NCI-H1417 (cell line): ENCODE measurements at regions not wholly inside any gene's neighbourhood (a gene's known extent, or its start where the extent isn't known, plus 50 kb on each side); places are given as distances from the start of the nearest gene placed in this dataset.
A peak's percentile ranks its signal among the peaks of the same experiment; 100 is the strongest.

Experiments
- DNase-seq, 3 experiments: peaks; one replicate each; lab custom pipeline; 2025; lab: John Stamatoyannopoulos, UW

- DNase-seq: no peak
Measured at GRCh38 chr3:176969066-176969465, 228.2 kb downstream of the TBL1XR1 start.

DNA sequence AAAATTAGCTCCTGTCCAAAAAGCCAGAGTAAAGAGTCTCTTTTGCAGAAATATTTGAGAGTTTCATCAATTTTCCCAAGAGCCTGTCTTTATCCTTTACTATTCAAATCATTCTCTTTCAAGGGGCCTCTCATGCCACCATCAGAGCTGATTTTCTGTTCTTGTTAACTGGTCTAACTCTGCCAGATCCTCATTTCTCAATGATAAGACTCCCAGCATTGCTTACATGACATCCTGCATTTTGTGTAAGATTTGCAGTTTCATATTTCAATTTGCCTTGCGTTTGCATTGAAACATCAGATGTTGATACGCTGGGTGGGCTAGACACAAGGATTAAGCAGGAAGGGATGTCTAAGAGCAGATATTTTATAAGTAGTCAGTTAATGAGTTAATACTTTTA is 228.7 kb downstream of the TBL1XR1 start:
- no peak for DNase-seq

GRCh38 chr3:176967522-176967921 is 229.8 kb downstream of the TBL1XR1 start:
- no peak for DNase-seq

DNA sequence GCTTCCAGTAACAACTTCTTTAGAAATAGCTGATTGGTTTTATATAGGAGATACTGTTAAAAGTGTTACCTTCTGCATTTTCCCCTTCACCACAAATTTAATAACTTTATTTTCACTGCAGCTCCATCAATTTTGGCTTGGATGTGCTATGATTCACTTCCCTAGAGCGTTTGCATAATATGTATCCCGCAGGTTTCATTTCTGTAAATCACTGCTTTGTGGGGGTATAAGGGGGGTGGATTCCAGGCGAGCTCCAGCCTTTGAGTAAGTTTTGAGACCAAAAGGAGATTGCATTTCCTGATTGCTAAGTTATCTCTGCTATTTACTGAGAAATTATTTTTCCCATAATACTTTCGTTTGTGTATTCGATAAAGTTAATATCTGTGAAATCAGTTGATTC is 232.6 kb downstream of the TBL1XR1 start:
- DNase-seq: no peak

DNA sequence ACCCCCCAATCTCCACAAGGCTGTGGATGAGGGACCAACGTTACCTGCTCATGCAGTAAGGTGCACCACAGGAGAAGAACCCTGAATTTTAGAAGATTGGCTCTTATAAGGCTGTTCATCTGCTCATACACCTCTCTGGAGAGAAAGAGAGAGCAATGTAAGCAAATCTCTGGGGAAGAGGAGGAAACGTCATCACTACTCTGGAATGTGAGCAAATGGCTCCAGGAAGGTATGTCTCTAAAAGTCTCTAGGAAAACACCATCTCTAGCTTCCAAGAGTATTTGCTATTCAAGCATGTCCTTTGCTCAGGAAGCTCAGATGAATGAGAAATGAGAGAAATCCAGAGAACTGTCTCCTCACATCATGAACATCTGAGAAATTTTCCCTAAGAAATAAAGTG is 235.4 kb downstream of the TBL1XR1 start:
- DNase-seq: no peak

DNA sequence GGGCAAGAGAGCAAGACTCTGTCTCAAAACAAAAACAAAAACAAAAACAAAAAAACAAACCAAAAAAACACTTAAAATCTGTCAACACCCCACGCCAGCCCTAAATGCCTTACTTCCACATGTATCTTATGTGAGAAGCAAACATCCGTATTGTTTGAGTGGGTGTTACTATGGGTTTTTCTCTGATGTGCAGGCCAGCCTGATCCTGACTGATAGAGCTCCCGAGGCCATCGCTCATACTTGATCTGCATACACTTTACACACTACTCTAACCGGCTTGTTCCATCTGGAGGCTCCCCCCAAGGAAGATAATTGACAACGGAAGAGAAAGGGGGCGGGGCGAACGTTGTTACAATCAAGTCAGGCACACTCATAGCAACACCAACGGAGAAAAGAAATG is 237.4 kb downstream of the TBL1XR1 start:
- DNase-seq: no peak

- no peak for DNase-seq
Measured at GRCh38 chr3:176958560-176958959, 238.7 kb downstream of the TBL1XR1 start.

DNA sequence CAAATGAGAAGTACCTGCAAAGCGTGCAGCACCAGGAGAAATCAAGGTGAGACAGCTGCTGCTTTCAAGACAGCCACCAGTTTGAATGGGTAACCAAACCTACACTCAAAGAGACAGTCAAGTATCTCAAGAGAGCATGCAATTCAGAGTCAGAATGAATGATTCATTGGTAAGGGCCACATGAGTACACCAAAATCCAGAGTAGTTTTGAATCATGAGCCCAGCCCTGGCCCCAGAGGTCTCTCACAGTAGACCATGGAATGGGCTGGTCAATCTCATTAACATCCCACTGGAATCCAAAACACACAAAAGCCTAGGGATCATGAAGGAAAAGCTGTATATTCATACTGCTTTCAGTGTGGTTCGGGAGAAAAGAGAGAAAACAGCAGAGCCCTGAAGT is 242.8 kb downstream of the TBL1XR1 start:
- peak in 1 of 3 experiments; percentile 38 for DNase-seq

DNA sequence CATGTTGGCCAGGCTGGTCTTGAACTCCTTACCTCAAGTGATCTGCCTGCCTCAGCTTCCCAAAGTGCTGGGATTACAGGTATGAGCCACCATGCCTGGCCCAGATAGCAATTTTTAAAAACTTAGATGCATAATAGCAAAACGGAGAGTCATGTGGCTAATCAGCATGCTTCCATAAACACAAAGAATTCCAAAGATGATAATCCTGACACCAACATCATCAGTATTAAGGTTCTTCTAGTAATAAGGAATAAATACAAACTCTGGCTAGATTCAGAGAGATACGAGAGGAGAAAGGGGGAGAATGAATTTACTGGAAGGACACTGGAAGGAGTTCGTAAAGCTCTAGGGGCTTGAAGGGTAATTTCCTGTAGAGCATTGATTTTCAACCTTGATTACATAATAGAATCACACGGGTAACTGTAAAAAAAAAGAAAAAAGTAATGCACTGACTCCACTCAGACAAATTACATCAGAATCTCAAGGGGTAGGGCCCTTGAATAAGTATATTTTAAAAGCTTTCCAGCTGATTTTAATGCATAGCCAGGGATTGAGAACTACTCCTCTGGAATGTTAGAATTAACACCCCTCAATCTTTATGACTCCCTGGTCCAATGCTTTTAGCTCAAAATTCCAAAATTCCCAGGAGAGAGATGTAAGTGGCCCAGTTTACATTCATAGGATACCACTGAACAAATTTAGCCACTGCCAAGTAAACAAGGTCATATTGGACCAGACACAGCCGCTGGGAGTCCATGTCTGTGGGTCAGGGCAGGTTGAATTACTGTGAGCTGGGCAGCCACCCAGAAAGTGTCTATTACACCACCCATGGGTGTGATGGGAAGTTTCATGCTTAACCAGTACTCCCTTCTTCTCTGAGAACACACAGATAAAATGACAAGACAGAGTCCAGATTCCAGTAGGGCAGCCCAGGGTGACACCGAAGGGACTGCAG is 243.9 kb downstream of the TBL1XR1 start:
- peak in 1 of 3 experiments; percentile 4 for DNase-seq

DNA sequence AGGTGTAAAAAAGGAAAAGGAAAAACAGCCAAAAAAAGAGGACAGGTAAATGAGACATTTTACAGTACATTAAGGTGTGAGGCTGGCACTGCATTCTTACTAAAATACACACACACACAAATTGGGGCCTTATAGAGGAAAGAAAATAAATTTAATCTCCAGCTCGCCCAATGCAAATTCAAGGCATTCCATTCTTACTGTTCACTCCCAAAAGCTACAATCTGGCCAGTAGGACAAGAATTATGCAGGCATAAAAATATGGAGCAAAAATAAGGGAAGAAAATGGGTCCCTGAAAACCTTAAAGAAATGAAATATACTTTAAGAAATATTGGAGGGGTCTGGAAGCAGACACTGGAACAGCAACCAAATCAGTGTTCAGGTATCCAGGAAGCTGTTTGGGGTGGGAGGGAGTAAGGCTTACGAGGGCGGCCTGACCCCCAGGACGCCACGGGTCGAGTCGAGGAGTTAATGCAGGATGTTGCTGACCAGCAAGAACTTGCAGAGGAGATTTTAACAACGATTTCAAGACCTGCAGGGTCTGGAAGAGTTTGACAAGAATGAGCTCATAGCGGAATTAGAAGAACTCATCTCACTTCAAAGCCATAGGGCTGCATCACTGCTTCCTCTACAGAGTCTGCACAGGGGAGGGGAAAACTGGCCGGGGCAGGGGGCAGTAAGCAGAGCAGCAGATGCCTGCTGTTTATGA is 245.5 kb downstream of the TBL1XR1 start:
- no peak for DNase-seq

DNA sequence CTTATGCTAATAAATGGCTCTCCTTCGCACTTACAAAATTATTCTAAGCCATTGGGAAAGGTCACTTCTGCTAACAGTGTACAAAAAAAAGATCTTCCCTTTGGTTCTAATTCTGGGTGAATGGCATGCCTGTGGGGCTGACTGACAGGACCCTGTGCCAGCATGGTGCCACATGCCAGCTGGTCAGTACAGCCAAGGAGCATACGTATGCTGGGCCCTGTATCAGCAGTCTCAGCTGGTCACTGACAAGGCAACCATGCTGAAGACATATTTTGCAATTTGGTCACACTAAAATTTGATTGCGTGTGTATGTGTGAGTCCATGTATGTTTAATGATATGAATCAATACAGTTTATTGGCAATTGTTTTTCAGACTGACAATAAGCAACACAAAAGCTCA is 246.1 kb downstream of the TBL1XR1 start:
- no peak for DNase-seq

DNA sequence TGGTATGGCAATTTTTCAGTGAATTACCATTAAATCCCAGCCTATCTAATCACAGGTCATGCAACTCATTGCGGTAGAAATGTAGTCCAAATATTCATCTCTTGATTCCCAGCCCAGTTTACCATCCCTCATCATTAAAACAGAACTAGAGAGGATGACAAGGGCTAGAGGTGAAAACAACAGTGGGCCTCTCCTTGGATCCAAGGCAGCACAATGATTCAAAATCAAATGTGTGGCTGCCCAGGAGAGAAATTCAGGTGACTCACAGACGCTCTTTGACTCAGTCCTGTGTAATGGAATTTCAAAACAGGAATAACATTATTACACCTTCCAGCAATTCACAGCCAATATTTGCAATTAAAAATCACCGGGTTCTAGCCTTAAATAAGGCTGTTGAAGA is 246.5 kb downstream of the TBL1XR1 start:
- DNase-seq: no peak

GRCh38 chr3:176948151-176948550 is 249.1 kb downstream of the TBL1XR1 start:
- DNase-seq: peak in 1 of 3 experiments; percentile 53

DNA sequence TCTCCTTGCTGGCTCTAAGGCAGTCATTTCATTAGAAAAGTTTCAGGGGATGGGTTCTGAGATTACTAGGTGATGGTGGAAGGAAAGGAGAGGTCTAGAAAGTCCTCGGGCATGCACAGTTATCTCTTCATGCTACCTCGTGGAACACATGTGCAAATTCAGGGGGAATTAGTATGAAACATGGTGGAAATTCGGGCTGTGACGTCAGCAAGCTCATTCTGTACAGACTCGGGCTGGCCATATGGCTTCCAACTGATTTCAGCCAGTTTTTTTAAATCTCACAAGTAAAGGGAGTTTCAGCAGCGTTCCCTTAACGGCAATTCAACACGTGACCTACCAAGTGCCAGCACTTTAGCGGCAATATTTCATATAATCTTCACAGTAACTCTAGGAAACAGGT is 251.1 kb downstream of the TBL1XR1 start:
- no peak for DNase-seq

GRCh38 chr3:176942305-176942704 is 255.0 kb downstream of the TBL1XR1 start:
- no peak for DNase-seq

GRCh38 chr3:176941689-176942088 is 255.6 kb downstream of the TBL1XR1 start:
- no peak for DNase-seq

GRCh38 chr3:176939022-176939817 is 258.1 kb downstream of the TBL1XR1 start:
- peak; percentile 67 to 93 (median 75) for DNase-seq

DNA sequence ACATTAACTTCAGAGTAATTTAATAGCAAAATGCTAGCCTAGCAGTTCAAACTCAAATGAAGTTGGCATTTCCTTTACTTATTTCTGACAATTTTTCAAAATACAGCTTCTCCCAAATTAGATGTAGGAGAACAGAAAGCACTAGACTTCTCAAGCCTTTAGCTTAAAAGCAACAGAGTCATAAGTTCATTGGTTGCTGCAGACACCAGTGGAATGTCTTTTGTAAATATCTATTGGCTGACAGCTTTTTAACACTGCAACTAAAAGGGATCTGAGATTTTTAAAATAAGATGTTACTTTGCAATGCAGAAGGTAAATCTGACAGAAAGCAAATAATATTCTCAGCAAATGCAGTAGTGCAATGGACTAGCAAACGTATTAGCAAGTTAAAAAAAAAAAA is 259.3 kb downstream of the TBL1XR1 start:
- DNase-seq: no peak

GRCh38 chr3:176937541-176937940 is 259.7 kb downstream of the TBL1XR1 start:
- no peak for DNase-seq

- peak in 1 of 3 experiments; percentile 24 for DNase-seq
Measured at GRCh38 chr3:176935194-176935888, 261.9 kb downstream of the TBL1XR1 start.

GRCh38 chr3:176934698-176935097 is 262.6 kb downstream of the TBL1XR1 start:
- DNase-seq: no peak

- no peak for DNase-seq
Measured at GRCh38 chr3:176933704-176934103, 263.6 kb downstream of the TBL1XR1 start.
